GM23338 (cell line): ENCODE measurements at regions not wholly inside any gene's neighbourhood (a gene's known extent, or its start where the extent isn't known, plus 50 kb on each side); places are given as distances from the start of the nearest gene placed in this dataset.

Source experiments
- ATAC-seq: fragments of 200-7000 bp; cut with Tn5 transposase; 3 replicates; pipeline ENCODE4 v1.9.1; 2020
- DNase-seq: peaks from one replicate; pipeline ENCODE4 v3.0.0-alpha.2; 2015; ENCODE audit warnings: low spot score
- H2AFZ ChIP-seq: fragments of 200-600 bp; sonication (generic); 2 replicates; pipeline ENCODE4 v1.8.0; 2016; ENCODE audit warnings: antibody characterized with exemption, mild to moderate bottlenecking, moderate library complexity
- H3F3A ChIP-seq: fragments of 200-600 bp; sonication (generic); replicated peaks from 2 replicates; pipeline ENCODE4 v1.8.0; 2017; ENCODE audit warnings: antibody characterized with exemption, mixed run types, low read depth
- H3K27ac ChIP-seq: fragments of 200-600 bp; sonication (generic); 2 replicates; pipeline ENCODE4 v1.6.1; 2016; ENCODE audit warnings: low read depth
- H3K27me3 ChIP-seq: fragments of 200-600 bp; sonication (generic); 2 replicates; pipeline ENCODE4 v1.8.0; 2016; ENCODE audit warnings: mild to moderate bottlenecking, mixed run types, moderate library complexity; ENCODE audit not compliant: insufficient read depth
- H3K36me3 ChIP-seq: fragments of 200-600 bp; sonication (generic); 2 replicates; pipeline ENCODE4 v1.8.0; 2016; ENCODE audit warnings: mild to moderate bottlenecking; ENCODE audit not compliant: insufficient read depth
- H3K4me1 ChIP-seq: fragments of 200-600 bp; sonication (generic); 2 replicates; pipeline ENCODE4 v1.8.0; 2016; ENCODE audit warnings: mild to moderate bottlenecking, moderate library complexity; ENCODE audit not compliant: insufficient read depth
- H3K4me2 ChIP-seq: fragments of 200-600 bp; sonication (generic); 2 replicates; pipeline ENCODE4 v1.7.1; 2017; ENCODE audit warnings: mixed run types
- H3K4me3 ChIP-seq: fragments of 200-600 bp; sonication (generic); 2 replicates; pipeline ENCODE4 v1.6.1; 2016; ENCODE audit warnings: mixed run types
- H3K79me2 ChIP-seq: fragments of 200-600 bp; sonication (generic); replicated peaks from 2 replicates; pipeline ENCODE4 v1.8.0; 2017; ENCODE audit warnings: mild to moderate bottlenecking; ENCODE audit not compliant: insufficient read depth
- H3K9me2 ChIP-seq: fragments of 200-600 bp; sonication (generic); 2 replicates; pipeline ENCODE4 v1.8.0; 2017; ENCODE audit not compliant: insufficient read depth
- H4K20me1 ChIP-seq: fragments of 200-600 bp; sonication (generic); replicated peaks from 2 replicates; pipeline ENCODE4 v1.8.0; 2017; ENCODE audit warnings: mild to moderate bottlenecking; ENCODE audit not compliant: insufficient read depth
- H3K27ac Mint-ChIP-seq: 2 replicates; pipeline ENCODE4 v1.8.0; 2020; ENCODE audit warnings: inconsistent platforms, mild to moderate bottlenecking, moderate library complexity, mixed read lengths
- H3K27me3 Mint-ChIP-seq: 3 replicates; pipeline ENCODE4 v1.8.0; 2022; ENCODE audit warnings: low read depth, mild to moderate bottlenecking, moderate library complexity, mixed read lengths, inconsistent platforms; ENCODE audit not compliant: insufficient read depth, poor library complexity
- H3K36me3 Mint-ChIP-seq: 3 replicates; pipeline ENCODE4 v1.8.0; 2021; ENCODE audit warnings: low read depth, mild to moderate bottlenecking, inconsistent platforms, moderate library complexity, mixed read lengths
- H3K4me1 Mint-ChIP-seq: 3 replicates; pipeline ENCODE4 v1.8.0; 2020; ENCODE audit warnings: mild to moderate bottlenecking, inconsistent platforms, mixed read lengths
- H3K4me3 Mint-ChIP-seq: 3 replicates; pipeline ENCODE4 v1.8.0; 2021; ENCODE audit warnings: moderate library complexity, mild to moderate bottlenecking, inconsistent platforms, mixed read lengths
- H3K9me3 Mint-ChIP-seq: 3 replicates; pipeline ENCODE4 v1.8.0; 2020; ENCODE audit warnings: moderate library complexity, mild to moderate bottlenecking, inconsistent platforms, mixed read lengths
- CREB1 ChIP-seq: fragments of 250-450 bp; sonication (Bioruptor Pico); IDR thresholded peaks from 2 replicates; pipeline ENCODE4 v1.5.0; 2020; ENCODE audit warnings: low read depth, mild to moderate bottlenecking, moderate library complexity
- EZH2 ChIP-seq: fragments of 200-600 bp; sonication (generic); IDR thresholded peaks from one replicate; pipeline ENCODE4 v1.8.0; 2017; ENCODE audit warnings: antibody characterized with exemption, mild to moderate bottlenecking, low read depth; ENCODE audit not compliant: unreplicated experiment
- EZH2phosphoT487 ChIP-seq: fragments of 200-600 bp; sonication (generic); IDR thresholded peaks from one replicate; pipeline ENCODE4 v1.8.1; 2018; ENCODE audit warnings: antibody characterized with exemption; ENCODE audit not compliant: unreplicated experiment
- NANOG ChIP-seq: IDR thresholded peaks from 2 replicates; pipeline ENCODE4 v1.6.1; 2016; ENCODE audit warnings: antibody characterized with exemption, borderline replicate concordance
- POLR2AphosphoS5 ChIP-seq: IDR thresholded peaks from 2 replicates; pipeline ENCODE4 v1.6.1; 2016; ENCODE audit warnings: antibody characterized with exemption, low read depth
- STAT1 ChIP-seq: IDR thresholded peaks from one replicate; pipeline ENCODE4 v1.6.1; 2016; ENCODE audit warnings: antibody characterized with exemption; ENCODE audit not compliant: unreplicated experiment
- ZNF114 ChIP-seq: fragments of 250-450 bp; sonication (Bioruptor Pico); IDR thresholded peaks from 2 replicates; pipeline ENCODE4 v1.5.0; 2020; ENCODE audit warnings: mild to moderate bottlenecking, moderate library complexity
- TF ChIP-seq, protein P1 (sequence below), 2 experiments: fragments of 200-600 bp in 1 of 2; sonication (generic) in 1 of 2; conservative IDR thresholded peaks; 2 replicates each; pipeline versions ENCODE4 v1.5.1 to v1.6.1; 2016 to 2017; ENCODE audit warnings: antibody characterized with exemption in 2 of 2, low read depth in 2 of 2, mild to moderate bottlenecking in 2 of 2, moderate library complexity in 1 of 2
- TF ChIP-seq, protein P2 (sequence below): IDR thresholded peaks from one replicate; pipeline ENCODE4 v1.6.1; 2018; ENCODE audit warnings: antibody characterized with exemption; ENCODE audit not compliant: unreplicated experiment
- TF ChIP-seq, protein P3 (sequence below): IDR thresholded peaks from 2 replicates; pipeline ENCODE4 v1.6.1; 2016; ENCODE audit warnings: antibody characterized with exemption
- TF ChIP-seq, protein P4 (sequence below): fragments of 250-450 bp; sonication (Bioruptor Pico); IDR thresholded peaks from 2 replicates; pipeline ENCODE4 v1.5.0; 2020; ENCODE audit warnings: mild to moderate bottlenecking, moderate library complexity

DNA sequence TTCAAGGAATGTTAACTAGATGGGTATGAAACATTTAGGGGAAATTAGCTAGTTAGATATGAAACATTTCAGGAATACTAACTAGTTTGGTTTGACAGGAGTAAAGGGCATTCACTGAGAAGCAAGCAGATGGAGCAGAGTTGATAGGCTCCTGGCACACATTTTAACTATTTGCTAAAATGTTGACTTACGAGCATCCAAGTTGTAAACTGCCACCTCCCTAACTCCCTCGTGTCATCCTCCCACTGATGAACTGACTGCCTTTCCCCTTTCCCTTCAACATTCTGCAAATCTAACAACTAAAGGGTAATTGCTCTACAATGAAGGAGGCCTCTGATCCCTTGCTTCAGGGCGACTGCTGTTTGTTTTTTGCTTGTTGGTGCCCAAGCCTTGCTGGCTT lies 580.4 kb upstream of the FAM98A start:
- H3K4me2 ChIP-seq: no peak overlapping the region
- H3K4me3 ChIP-seq: no peak overlapping the region
- no peaks in the 10 kb centered on the region for H3K79me2 ChIP-seq
- no peaks in the 10 kb centered on the region for H3K4me1 ChIP-seq
- H3K36me3 Mint-ChIP-seq: no peaks in the 10 kb centered on the region
- no peaks in the 10 kb centered on the region for H4K20me1 ChIP-seq
- H3K27ac Mint-ChIP-seq: no peak overlapping the region
- no peak overlapping the region for H2AFZ ChIP-seq
- H3K4me1 Mint-ChIP-seq: no peaks in the 10 kb centered on the region
- TF ChIP-seq STAT1 (no peak), EZH2 (no peak), POLR2AphosphoS5 (no peak), ZNF114 (CRISPR knock-in tag) (no peak), EZH2phosphoT487 (no peak), NANOG (no peak), CREB1 (CRISPR knock-in tag) (no peak)
- TF ChIP-seq, protein P1, sequence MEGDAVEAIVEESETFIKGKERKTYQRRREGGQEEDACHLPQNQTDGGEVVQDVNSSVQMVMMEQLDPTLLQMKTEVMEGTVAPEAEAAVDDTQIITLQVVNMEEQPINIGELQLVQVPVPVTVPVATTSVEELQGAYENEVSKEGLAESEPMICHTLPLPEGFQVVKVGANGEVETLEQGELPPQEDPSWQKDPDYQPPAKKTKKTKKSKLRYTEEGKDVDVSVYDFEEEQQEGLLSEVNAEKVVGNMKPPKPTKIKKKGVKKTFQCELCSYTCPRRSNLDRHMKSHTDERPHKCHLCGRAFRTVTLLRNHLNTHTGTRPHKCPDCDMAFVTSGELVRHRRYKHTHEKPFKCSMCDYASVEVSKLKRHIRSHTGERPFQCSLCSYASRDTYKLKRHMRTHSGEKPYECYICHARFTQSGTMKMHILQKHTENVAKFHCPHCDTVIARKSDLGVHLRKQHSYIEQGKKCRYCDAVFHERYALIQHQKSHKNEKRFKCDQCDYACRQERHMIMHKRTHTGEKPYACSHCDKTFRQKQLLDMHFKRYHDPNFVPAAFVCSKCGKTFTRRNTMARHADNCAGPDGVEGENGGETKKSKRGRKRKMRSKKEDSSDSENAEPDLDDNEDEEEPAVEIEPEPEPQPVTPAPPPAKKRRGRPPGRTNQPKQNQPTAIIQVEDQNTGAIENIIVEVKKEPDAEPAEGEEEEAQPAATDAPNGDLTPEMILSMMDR (conservative IDR thresholded peaks at IDR 0.05; ENCODE audit: low read depth in 2 of 2): no peak
- TF ChIP-seq, protein P2, sequence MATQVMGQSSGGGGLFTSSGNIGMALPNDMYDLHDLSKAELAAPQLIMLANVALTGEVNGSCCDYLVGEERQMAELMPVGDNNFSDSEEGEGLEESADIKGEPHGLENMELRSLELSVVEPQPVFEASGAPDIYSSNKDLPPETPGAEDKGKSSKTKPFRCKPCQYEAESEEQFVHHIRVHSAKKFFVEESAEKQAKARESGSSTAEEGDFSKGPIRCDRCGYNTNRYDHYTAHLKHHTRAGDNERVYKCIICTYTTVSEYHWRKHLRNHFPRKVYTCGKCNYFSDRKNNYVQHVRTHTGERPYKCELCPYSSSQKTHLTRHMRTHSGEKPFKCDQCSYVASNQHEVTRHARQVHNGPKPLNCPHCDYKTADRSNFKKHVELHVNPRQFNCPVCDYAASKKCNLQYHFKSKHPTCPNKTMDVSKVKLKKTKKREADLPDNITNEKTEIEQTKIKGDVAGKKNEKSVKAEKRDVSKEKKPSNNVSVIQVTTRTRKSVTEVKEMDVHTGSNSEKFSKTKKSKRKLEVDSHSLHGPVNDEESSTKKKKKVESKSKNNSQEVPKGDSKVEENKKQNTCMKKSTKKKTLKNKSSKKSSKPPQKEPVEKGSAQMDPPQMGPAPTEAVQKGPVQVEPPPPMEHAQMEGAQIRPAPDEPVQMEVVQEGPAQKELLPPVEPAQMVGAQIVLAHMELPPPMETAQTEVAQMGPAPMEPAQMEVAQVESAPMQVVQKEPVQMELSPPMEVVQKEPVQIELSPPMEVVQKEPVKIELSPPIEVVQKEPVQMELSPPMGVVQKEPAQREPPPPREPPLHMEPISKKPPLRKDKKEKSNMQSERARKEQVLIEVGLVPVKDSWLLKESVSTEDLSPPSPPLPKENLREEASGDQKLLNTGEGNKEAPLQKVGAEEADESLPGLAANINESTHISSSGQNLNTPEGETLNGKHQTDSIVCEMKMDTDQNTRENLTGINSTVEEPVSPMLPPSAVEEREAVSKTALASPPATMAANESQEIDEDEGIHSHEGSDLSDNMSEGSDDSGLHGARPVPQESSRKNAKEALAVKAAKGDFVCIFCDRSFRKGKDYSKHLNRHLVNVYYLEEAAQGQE: no peak
- TF ChIP-seq, protein P3, sequence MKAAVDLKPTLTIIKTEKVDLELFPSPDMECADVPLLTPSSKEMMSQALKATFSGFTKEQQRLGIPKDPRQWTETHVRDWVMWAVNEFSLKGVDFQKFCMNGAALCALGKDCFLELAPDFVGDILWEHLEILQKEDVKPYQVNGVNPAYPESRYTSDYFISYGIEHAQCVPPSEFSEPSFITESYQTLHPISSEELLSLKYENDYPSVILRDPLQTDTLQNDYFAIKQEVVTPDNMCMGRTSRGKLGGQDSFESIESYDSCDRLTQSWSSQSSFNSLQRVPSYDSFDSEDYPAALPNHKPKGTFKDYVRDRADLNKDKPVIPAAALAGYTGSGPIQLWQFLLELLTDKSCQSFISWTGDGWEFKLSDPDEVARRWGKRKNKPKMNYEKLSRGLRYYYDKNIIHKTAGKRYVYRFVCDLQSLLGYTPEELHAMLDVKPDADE: no peak
- TF ChIP-seq, protein P4, sequence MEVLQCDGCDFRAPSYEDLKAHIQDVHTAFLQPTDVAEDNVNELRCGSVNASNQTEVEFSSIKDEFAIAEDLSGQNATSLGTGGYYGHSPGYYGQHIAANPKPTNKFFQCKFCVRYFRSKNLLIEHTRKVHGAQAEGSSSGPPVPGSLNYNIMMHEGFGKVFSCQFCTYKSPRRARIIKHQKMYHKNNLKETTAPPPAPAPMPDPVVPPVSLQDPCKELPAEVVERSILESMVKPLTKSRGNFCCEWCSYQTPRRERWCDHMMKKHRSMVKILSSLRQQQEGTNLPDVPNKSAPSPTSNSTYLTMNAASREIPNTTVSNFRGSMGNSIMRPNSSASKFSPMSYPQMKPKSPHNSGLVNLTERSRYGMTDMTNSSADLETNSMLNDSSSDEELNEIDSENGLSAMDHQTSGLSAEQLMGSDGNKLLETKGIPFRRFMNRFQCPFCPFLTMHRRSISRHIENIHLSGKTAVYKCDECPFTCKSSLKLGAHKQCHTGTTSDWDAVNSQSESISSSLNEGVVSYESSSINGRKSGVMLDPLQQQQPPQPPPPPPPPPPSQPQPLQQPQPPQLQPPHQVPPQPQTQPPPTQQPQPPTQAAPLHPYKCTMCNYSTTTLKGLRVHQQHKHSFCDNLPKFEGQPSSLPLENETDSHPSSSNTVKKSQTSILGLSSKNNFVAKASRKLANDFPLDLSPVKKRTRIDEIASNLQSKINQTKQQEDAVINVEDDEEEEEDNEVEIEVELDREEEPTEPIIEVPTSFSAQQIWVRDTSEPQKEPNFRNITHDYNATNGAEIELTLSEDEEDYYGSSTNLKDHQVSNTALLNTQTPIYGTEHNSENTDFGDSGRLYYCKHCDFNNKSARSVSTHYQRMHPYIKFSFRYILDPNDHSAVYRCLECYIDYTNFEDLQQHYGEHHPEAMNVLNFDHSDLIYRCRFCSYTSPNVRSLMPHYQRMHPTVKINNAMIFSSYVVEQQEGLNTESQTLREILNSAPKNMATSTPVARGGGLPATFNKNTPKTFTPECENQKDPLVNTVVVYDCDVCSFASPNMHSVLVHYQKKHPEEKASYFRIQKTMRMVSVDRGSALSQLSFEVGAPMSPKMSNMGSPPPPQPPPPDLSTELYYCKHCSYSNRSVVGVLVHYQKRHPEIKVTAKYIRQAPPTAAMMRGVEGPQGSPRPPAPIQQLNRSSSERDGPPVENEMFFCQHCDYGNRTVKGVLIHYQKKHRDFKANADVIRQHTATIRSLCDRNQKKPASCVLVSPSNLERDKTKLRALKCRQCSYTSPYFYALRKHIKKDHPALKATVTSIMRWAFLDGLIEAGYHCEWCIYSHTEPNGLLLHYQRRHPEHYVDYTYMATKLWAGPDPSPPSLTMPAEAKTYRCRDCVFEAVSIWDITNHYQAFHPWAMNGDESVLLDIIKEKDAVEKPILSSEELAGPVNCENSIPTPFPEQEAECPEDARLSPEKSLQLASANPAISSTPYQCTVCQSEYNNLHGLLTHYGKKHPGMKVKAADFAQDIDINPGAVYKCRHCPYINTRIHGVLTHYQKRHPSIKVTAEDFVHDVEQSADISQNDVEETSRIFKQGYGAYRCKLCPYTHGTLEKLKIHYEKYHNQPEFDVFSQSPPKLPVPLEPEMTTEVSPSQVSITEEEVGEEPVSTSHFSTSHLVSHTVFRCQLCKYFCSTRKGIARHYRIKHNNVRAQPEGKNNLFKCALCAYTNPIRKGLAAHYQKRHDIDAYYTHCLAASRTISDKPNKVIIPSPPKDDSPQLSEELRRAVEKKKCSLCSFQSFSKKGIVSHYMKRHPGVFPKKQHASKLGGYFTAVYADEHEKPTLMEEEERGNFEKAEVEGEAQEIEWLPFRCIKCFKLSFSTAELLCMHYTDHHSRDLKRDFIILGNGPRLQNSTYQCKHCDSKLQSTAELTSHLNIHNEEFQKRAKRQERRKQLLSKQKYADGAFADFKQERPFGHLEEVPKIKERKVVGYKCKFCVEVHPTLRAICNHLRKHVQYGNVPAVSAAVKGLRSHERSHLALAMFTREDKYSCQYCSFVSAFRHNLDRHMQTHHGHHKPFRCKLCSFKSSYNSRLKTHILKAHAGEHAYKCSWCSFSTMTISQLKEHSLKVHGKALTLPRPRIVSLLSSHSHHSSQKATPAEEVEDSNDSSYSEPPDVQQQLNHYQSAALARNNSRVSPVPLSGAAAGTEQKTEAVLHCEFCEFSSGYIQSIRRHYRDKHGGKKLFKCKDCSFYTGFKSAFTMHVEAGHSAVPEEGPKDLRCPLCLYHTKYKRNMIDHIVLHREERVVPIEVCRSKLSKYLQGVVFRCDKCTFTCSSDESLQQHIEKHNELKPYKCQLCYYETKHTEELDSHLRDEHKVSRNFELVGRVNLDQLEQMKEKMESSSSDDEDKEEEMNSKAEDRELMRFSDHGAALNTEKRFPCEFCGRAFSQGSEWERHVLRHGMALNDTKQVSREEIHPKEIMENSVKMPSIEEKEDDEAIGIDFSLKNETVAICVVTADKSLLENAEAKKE: no peak
- DNase-seq (no peak), ATAC-seq (no peak)
- H3K27ac ChIP-seq: no peak overlapping the region
- no peaks in the 10 kb centered on the region for H3F3A ChIP-seq
- no peaks in the 10 kb centered on the region for H3K27me3 ChIP-seq
- H3K36me3 ChIP-seq: no peaks in the 10 kb centered on the region
- no peaks in the 10 kb centered on the region for H3K27me3 Mint-ChIP-seq
- no peak overlapping the region for H3K4me3 Mint-ChIP-seq
- no peaks in the 10 kb centered on the region for H3K9me2 ChIP-seq
- peaks cover 8% of the 10 kb centered on the region for H3K9me3 Mint-ChIP-seq
